ENCODE measurements at regions not wholly inside any gene's neighbourhood (a gene's known extent, or its start where the extent isn't known, plus 50 kb on each side); places are given as distances from the start of the nearest gene placed in this dataset.

DNA sequence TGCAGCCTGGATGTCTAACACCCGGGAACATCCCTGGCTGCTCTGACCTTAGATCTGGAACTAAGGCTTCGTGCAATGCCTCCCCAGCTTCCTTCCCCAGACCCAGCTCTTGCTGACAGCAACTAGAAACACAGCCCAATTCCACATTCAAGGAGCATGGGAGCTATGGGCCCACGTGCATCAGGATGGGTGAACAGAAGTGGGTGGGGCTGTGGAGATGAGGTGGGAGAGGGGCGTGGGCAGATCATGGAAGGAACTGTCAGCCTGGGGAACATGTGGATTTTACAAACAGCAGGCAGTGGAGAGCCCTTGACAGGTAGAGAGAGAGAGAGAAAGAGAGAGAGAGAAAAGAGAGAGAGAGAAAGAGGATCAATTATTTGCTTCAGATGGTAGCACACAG lies 231.6 kb downstream of the MATN1 start:
- Histone ChIP-seq H3K9me3 (peaks cover 0 to 19% (median 0%) of the 10 kb centered on the region in 11 donors), H3K4me1 (no peaks in the 10 kb centered on the region), H3K4me3 (no peak overlapping the region), H3K27ac (no peak overlapping the region), H3K27me3 (no peaks in the 10 kb centered on the region), H3K36me3 (no peaks in the 10 kb centered on the region)
- no peak for DNase-seq
- 58 to 65% methylated on average over 4 of the region's 4 CpGs for WGBS, 2 donors
- intact Hi-C loops (cut with DNase I), result no loop called here
- TF ChIP-seq, protein P1, sequence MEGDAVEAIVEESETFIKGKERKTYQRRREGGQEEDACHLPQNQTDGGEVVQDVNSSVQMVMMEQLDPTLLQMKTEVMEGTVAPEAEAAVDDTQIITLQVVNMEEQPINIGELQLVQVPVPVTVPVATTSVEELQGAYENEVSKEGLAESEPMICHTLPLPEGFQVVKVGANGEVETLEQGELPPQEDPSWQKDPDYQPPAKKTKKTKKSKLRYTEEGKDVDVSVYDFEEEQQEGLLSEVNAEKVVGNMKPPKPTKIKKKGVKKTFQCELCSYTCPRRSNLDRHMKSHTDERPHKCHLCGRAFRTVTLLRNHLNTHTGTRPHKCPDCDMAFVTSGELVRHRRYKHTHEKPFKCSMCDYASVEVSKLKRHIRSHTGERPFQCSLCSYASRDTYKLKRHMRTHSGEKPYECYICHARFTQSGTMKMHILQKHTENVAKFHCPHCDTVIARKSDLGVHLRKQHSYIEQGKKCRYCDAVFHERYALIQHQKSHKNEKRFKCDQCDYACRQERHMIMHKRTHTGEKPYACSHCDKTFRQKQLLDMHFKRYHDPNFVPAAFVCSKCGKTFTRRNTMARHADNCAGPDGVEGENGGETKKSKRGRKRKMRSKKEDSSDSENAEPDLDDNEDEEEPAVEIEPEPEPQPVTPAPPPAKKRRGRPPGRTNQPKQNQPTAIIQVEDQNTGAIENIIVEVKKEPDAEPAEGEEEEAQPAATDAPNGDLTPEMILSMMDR (IDR thresholded peaks at IDR 0.05), result no peak
- no peak for ATAC-seq

DNA sequence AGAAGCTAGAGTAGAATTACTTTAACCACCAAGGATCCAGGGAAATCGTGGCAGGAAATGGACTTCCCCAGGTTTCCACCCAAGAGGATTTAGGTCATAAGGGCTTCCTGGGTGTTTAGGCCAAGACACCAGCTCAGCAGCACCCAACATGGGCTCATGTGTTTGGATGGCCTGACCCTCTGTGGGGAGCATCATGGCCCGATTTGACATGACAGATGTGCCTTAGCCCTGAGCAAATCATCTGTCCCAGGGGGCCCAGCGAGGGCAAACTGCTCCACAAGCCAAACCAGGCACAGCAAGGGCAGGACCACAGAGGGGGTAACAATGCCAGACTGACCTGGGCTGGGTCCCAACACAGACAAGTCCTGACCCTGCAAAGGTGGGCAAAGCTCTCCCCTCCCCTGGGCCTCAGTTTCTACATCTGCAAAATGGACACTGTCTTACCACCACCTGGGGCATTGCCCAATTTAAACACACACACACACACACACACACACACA lies 232.8 kb downstream of the MATN1 start:
- Histone ChIP-seq H3K27ac (no peak overlapping the region), H3K27me3 (peaks cover 0 to 5% (median 0%) of the 10 kb centered on the region in 7 donors), H3K4me1 (no peaks in the 10 kb centered on the region), H3K4me3 (no peak overlapping the region), H3K9me3 (peaks cover 0 to 14% (median 0%) of the 10 kb centered on the region in 11 donors), H3K36me3 (no peaks in the 10 kb centered on the region)
- DNase-seq (no peak), ATAC-seq (no peak)
- TF ChIP-seq, protein P1 (IDR thresholded peaks at IDR 0.05), result no peak
- 70 to 77% methylated on average over 3 of the region's 3 CpGs for WGBS, 2 donors
- intact Hi-C loops (cut with DNase I), result no loop called here

DNA sequence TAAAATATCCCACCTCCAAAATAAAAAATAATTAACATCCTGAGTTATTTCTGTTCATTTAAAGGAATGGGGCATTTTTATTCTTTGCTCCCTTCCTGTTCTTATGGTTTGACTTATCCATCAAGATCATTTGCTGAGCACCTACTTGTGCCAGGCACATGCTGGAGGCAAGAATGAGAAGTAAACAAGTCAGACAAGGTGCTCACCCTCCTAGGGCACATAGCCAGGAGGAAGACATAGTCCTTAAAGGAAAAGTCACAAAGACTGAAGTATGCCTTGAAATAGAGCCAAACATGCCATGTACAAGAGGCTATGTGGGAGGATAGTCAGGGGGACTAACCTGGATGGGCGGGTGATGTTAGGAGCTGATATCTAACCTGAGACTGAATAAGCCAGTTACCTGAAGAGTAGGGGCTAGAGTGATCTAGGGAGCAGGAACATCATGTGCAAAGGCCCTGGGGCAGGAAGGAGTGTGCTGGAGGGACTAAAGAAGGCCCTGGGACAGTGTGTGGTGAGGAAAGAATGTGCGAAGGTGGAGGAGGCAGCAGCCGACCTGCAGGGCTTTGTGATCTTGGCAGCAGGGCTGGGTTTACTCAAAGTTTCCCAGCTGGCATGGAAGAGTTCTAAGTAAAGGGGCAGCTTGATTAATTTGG lies 233.5 kb downstream of the MATN1 start:
- Histone ChIP-seq H3K27me3 (peaks cover 0 to 12% (median 0%) of the 10 kb centered on the region in 7 donors), H3K4me3 (no peak overlapping the region), H3K27ac (no peak overlapping the region), H3K36me3 (no peaks in the 10 kb centered on the region), H3K9me3 (peaks cover 0 to 13% (median 0%) of the 10 kb centered on the region in 11 donors), H3K4me1 (no peaks in the 10 kb centered on the region)
- intact Hi-C loops (cut with DNase I), result no loop called here
- DNase-seq (no peak), ATAC-seq (no peak)
- TF ChIP-seq, protein P1 (IDR thresholded peaks at IDR 0.05), result no peak
- WGBS, 2 donors, result 85 to 87% methylated on average over 3 of the region's 3 CpGs

DNA sequence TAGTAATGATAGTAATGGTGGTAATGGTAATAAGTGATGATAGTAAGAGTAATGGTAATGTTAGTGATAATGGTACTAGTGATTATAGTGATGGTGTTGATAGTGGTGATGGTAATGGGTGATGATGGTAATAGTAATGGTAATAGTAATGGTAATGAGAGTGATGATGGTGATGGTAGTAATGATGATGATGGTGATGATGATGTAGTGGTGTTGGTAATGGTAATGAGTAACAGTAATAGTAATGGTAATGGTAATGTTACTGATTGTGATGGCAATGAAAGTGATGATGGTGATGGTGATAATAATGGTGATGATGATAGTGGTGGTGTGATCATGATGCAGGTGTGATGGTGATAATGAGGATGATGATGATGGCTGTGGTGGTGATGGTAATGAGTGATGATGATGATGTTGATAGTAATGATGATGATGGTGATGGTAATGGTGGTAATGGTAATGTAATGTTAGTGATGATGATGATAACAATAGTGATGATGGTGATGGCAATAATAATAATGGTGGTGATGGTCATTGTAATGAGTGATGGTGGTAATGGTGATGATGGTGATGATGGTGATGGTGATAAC lies 235.0 kb downstream of the MATN1 start:
- TF ChIP-seq, protein P1 (IDR thresholded peaks at IDR 0.05), result no peak
- no peak overlapping the region for H3K27ac ChIP-seq
- no peaks in the 10 kb centered on the region for H3K4me1 ChIP-seq
- no peaks in the 10 kb centered on the region for H3K36me3 ChIP-seq
- H3K27me3 ChIP-seq, result peaks cover 0 to 15% (median 3%) of the 10 kb centered on the region in 7 donors
- H3K9me3 ChIP-seq, result peaks cover 0 to 3% (median 0%) of the 10 kb centered on the region in 11 donors
- ATAC-seq (no peak), DNase-seq (no peak)
- no peak overlapping the region for H3K4me3 ChIP-seq
- intact Hi-C loops (cut with DNase I), result no loop called here

Data from heart right ventricle (tissue), 16 donors.